Mammary epithelial cell (primary cell): ENCODE measurements at regions not wholly inside any gene's neighbourhood (a gene's known extent, or its start where the extent isn't known, plus 50 kb on each side); places are given as distances from the start of the nearest gene placed in this dataset.

Experiments
- EZH2 ChIP-seq: IDR thresholded peaks from 2 replicates; pipeline ENCODE4 v1.6.1; 2012; ENCODE audit warnings: low read length, inconsistent platforms, borderline replicate concordance
- TF ChIP-seq, protein P1 (sequence below), 2 donors: IDR thresholded peaks in 1 of 2; conservative IDR thresholded peaks in 1 of 2; 2 replicates each; pipeline ENCODE4 v1.5.1; 2011 to 2012; ENCODE audit warnings: inconsistent platforms in 2 of 2, low read length in 2 of 2, mild to moderate bottlenecking in 2 of 2, control low read depth in 1 of 2, low read depth in 1 of 2; ENCODE audit not compliant: insufficient read depth in 1 of 2; ENCODE audit errors: extremely low read depth in 1 of 2

DNA sequence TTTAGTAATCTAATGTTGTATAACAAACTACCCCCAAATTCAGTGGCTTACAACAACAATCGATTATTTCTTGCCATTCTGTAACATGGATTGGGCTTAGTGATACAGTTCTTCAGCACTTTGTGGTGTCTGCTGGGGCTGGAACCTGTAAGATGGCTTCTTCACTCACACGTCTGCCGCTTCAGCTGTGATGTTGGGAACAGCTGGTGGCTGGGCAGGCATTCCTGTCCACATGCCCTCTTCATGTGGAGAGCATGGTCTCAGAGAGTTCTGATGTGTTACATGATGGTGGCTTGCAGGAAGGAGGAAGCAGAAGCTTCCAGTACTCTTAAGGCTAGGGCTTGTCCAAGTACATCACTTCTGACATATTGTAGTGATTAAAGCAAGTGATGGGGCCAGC lies 276.9 kb downstream of the PTBP2 start:
- TF ChIP-seq, protein P1, sequence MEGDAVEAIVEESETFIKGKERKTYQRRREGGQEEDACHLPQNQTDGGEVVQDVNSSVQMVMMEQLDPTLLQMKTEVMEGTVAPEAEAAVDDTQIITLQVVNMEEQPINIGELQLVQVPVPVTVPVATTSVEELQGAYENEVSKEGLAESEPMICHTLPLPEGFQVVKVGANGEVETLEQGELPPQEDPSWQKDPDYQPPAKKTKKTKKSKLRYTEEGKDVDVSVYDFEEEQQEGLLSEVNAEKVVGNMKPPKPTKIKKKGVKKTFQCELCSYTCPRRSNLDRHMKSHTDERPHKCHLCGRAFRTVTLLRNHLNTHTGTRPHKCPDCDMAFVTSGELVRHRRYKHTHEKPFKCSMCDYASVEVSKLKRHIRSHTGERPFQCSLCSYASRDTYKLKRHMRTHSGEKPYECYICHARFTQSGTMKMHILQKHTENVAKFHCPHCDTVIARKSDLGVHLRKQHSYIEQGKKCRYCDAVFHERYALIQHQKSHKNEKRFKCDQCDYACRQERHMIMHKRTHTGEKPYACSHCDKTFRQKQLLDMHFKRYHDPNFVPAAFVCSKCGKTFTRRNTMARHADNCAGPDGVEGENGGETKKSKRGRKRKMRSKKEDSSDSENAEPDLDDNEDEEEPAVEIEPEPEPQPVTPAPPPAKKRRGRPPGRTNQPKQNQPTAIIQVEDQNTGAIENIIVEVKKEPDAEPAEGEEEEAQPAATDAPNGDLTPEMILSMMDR (conservative IDR thresholded peaks at IDR 0.05 in 1 of 2, IDR thresholded peaks at IDR 0.05 in 1 of 2; ENCODE audit: extremely low read depth in 1 of 2, insufficient read depth in 1 of 2, low read depth in 1 of 2, low read length in 2 of 2): no peak
- no peak for TF ChIP-seq EZH2
